BJ (cell line): ENCODE measurements at regions not wholly inside any gene's neighbourhood (a gene's known extent, or its start where the extent isn't known, plus 50 kb on each side); places are given as distances from the start of the nearest gene placed in this dataset.

Experiments used
- CTCF ChIA-PET: fragments of 350-600 bp; formaldehyde crosslinking; extraction: SDS; loops from one replicate; lab custom pipeline; 2021; ENCODE audit warnings: antibody characterized with exemption, inconsistent platforms; lab: Yijun Ruan, JAX
- POLR2A ChIA-PET: fragments of 300-600 bp; sonication (Branson Sonifier 250); formaldehyde crosslinking; extraction: SDS; loops from one replicate; lab custom pipeline; 2021; ENCODE audit warnings: antibody characterized with exemption; lab: Charles Lee
- DNase-seq: peaks from one replicate; pipeline ENCODE4 v3.0.0-alpha.2; 2011; ENCODE audit warnings: low read depth
- H3K27me3 ChIP-seq: 2 replicates; pipeline ENCODE4 v1.6.0; 2011; ENCODE audit warnings: low read length; ENCODE audit not compliant: control insufficient read depth, insufficient read depth
- H3K36me3 ChIP-seq: 2 replicates; pipeline ENCODE4 v1.5.1; 2011; ENCODE audit warnings: low read length; ENCODE audit not compliant: control insufficient read depth, insufficient read depth
- H3K4me3 ChIP-seq: 2 replicates; pipeline ENCODE4 v1.5.1; 2011; ENCODE audit warnings: low read depth, mild to moderate bottlenecking, control low read depth, low read length
- TF ChIP-seq, protein P1 (sequence below): IDR thresholded peaks from 2 replicates; pipeline ENCODE4 v1.5.1; 2011; ENCODE audit warnings: low read depth, mild to moderate bottlenecking, control low read depth, inconsistent platforms, low read length, moderate library complexity; ENCODE audit not compliant: insufficient read depth

DNA sequence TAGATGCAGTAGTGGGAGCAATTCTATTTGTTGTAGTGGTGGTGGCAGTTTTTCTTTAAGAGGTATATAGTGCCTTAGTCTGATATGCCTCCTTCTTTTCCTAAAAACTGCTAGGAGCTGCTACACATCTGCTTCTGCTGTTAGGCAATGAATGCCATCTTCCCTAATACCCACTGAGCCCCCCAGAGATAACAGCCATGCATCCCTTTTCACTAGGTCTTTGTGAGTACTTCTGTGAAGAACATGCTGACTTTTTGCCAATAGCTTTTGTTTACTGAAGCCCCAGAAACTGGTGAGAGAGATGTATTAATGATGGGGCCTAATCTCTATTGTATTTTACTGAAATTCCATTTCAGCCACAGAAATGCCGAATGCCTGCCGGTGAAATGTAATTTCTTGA lies 92.6 kb upstream of the CHL1 start:
- no peak for DNase-seq
- CTCF ChIA-PET: no interaction called here
- Histone ChIP-seq H3K4me3 (no peak overlapping the region), H3K27me3 (no peaks in the 10 kb centered on the region), H3K36me3 (no peaks in the 10 kb centered on the region)
- POLR2A ChIA-PET: no interaction called here
- TF ChIP-seq, protein P1, sequence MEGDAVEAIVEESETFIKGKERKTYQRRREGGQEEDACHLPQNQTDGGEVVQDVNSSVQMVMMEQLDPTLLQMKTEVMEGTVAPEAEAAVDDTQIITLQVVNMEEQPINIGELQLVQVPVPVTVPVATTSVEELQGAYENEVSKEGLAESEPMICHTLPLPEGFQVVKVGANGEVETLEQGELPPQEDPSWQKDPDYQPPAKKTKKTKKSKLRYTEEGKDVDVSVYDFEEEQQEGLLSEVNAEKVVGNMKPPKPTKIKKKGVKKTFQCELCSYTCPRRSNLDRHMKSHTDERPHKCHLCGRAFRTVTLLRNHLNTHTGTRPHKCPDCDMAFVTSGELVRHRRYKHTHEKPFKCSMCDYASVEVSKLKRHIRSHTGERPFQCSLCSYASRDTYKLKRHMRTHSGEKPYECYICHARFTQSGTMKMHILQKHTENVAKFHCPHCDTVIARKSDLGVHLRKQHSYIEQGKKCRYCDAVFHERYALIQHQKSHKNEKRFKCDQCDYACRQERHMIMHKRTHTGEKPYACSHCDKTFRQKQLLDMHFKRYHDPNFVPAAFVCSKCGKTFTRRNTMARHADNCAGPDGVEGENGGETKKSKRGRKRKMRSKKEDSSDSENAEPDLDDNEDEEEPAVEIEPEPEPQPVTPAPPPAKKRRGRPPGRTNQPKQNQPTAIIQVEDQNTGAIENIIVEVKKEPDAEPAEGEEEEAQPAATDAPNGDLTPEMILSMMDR: no peak

- POLR2A ChIA-PET: no interaction called here
Measured at GRCh38 chr3:105585-105984, 91.0 kb upstream of the CHL1 start.

GRCh38 chr3:106619-107018 lies 89.9 kb upstream of the CHL1 start:
- CTCF ChIA-PET: no interaction called here
- DNase-seq: no peak

More at GRCh38 chr3:105585-105984, 91.0 kb upstream of the CHL1 start:
- TF ChIP-seq, protein P1: no peak
- Histone ChIP-seq H3K36me3 (no peaks in the 10 kb centered on the region), H3K4me3 (no peak overlapping the region), H3K27me3 (no peaks in the 10 kb centered on the region)
- CTCF ChIA-PET: no interaction called here
- DNase-seq: no peak

GRCh38 chr3:111143-112069 lies 85.2 kb upstream of the CHL1 start:
- no peak for DNase-seq
- CTCF ChIA-PET: no interaction called here
- POLR2A ChIA-PET: no interaction called here
- no peaks in the 10 kb centered on the region for H3K36me3 ChIP-seq
- no peak overlapping the region for H3K4me3 ChIP-seq
- TF ChIP-seq, protein P1: no peak
- no peaks in the 10 kb centered on the region for H3K27me3 ChIP-seq

More at GRCh38 chr3:106619-107018, 89.9 kb upstream of the CHL1 start:
- no peaks in the 10 kb centered on the region for H3K36me3 ChIP-seq
- POLR2A ChIA-PET: no interaction called here
- H3K27me3 ChIP-seq: no peaks in the 10 kb centered on the region
- H3K4me3 ChIP-seq: no peak overlapping the region
- TF ChIP-seq, protein P1: no peak

- POLR2A ChIA-PET: no interaction called here
- Histone ChIP-seq H3K4me3 (no peak overlapping the region), H3K27me3 (no peaks in the 10 kb centered on the region), H3K36me3 (no peaks in the 10 kb centered on the region)
- TF ChIP-seq, protein P1: no peak
- CTCF ChIA-PET: no interaction called here
- DNase-seq: no peak
Measured at GRCh38 chr3:112773-113172, 83.8 kb upstream of the CHL1 start.
